H9 (cell line): ENCODE measurements at regions not wholly inside any gene's neighbourhood (a gene's known extent, or its start where the extent isn't known, plus 50 kb on each side); places are given as distances from the start of the nearest gene placed in this dataset.

Source experiments
- DNase-seq: peaks from one replicate; pipeline ENCODE4 v3.0.0-alpha.2; 2017
- H2AFZ ChIP-seq: one replicate; pipeline ENCODE4 v1.6.1; 2013; ENCODE audit warnings: mild to moderate bottlenecking, low read length, control low read depth, moderate library complexity
- H2AK5ac ChIP-seq: 2 replicates; pipeline ENCODE4 v1.6.1; 2013; ENCODE audit warnings: low read length, control low read depth, mixed read lengths; ENCODE audit not compliant: insufficient read length
- H2BK120ac ChIP-seq: one replicate; pipeline ENCODE4 v1.6.1; 2013; ENCODE audit warnings: low read depth, mild to moderate bottlenecking, low read length, control low read depth, inconsistent platforms; ENCODE audit not compliant: poor library complexity, severe bottlenecking
- H2BK12ac ChIP-seq: 2 replicates; pipeline ENCODE4 v1.6.1; 2013; ENCODE audit warnings: low read length, control low read depth, mixed read lengths, low read depth; ENCODE audit not compliant: insufficient read length
- H2BK15ac ChIP-seq: 2 replicates; pipeline ENCODE4 v1.6.1; 2013; ENCODE audit warnings: low read depth, low read length, control low read depth
- H2BK20ac ChIP-seq: one replicate; pipeline ENCODE4 v1.6.1; 2013; ENCODE audit warnings: low read depth, mild to moderate bottlenecking, low read length, control low read depth, inconsistent platforms; ENCODE audit not compliant: poor library complexity, severe bottlenecking
- H2BK5ac ChIP-seq: 2 replicates; pipeline ENCODE4 v1.6.1; 2013; ENCODE audit warnings: low read length, control low read depth, mixed read lengths; ENCODE audit not compliant: insufficient read length
- H3K14ac ChIP-seq: 2 replicates; pipeline ENCODE4 v1.6.1; 2013; ENCODE audit warnings: low read length, control low read depth; ENCODE audit not compliant: insufficient read depth
- H3K18ac ChIP-seq: 2 replicates; pipeline ENCODE4 v1.6.1; 2013; ENCODE audit warnings: low read depth, mild to moderate bottlenecking, mixed read lengths, low read length, control low read depth; ENCODE audit not compliant: insufficient read length
- H3K23ac ChIP-seq: 2 replicates; pipeline ENCODE4 v1.6.1; 2013; ENCODE audit warnings: low read length, control low read depth, mixed read lengths, low read depth; ENCODE audit not compliant: insufficient read length
- H3K23me2 ChIP-seq: 2 replicates; pipeline ENCODE4 v1.6.1; 2013; ENCODE audit warnings: low read depth, mild to moderate bottlenecking, mixed read lengths, low read length, control low read depth; ENCODE audit not compliant: insufficient read length, poor library complexity, severe bottlenecking
- H3K27ac ChIP-seq: 2 replicates; pipeline ENCODE4 v1.5.1; 2013; ENCODE audit warnings: low read length, control low read depth, mixed read lengths, low read depth; ENCODE audit not compliant: insufficient read length
- H3K27me3 ChIP-seq: 2 replicates; pipeline ENCODE4 v1.6.1; 2013; ENCODE audit warnings: low read length, control low read depth, inconsistent platforms; ENCODE audit not compliant: insufficient read depth
- H3K4ac ChIP-seq: 2 replicates; pipeline ENCODE4 v1.6.1; 2013; ENCODE audit warnings: low read depth, mild to moderate bottlenecking, control low read depth, inconsistent platforms, low read length, moderate library complexity
- H3K4me1 ChIP-seq: 2 replicates; pipeline ENCODE4 v1.6.1; 2013; ENCODE audit warnings: low read length, control low read depth, inconsistent platforms; ENCODE audit not compliant: insufficient read depth
- H3K4me2 ChIP-seq: 2 replicates; pipeline ENCODE4 v1.6.1; 2013; ENCODE audit warnings: low read length, control low read depth, mixed read lengths; ENCODE audit not compliant: insufficient read length, insufficient read depth
- H3K56ac ChIP-seq: 2 replicates; pipeline ENCODE4 v1.6.1; 2013; ENCODE audit warnings: low read depth, mild to moderate bottlenecking, mixed read lengths, low read length, control low read depth; ENCODE audit not compliant: insufficient read length
- H3K79me1 ChIP-seq: 2 replicates; pipeline ENCODE4 v1.6.1; 2013; ENCODE audit warnings: low read depth, mild to moderate bottlenecking, moderate library complexity, low read length, control low read depth, inconsistent platforms; ENCODE audit not compliant: insufficient read depth, poor library complexity, severe bottlenecking
- H3K79me2 ChIP-seq: 2 replicates; pipeline ENCODE4 v1.6.1; 2013; ENCODE audit warnings: low read length, control low read depth, inconsistent platforms; ENCODE audit not compliant: insufficient read depth
- H3K9ac ChIP-seq: 2 replicates; pipeline ENCODE4 v1.6.1; 2013; ENCODE audit warnings: low read length, control low read depth, mixed read lengths; ENCODE audit not compliant: insufficient read length; ENCODE audit errors: extremely low read depth
- H3K9me3 ChIP-seq: one replicate; pipeline ENCODE4 v1.6.1; 2013; ENCODE audit warnings: low read depth, low read length, inconsistent platforms; ENCODE audit not compliant: control insufficient read depth
- H3T11ph ChIP-seq: one replicate; pipeline ENCODE4 v1.6.1; 2013; ENCODE audit warnings: mild to moderate bottlenecking, low read length, control low read depth, inconsistent platforms
- H4K20me1 ChIP-seq: one replicate; pipeline ENCODE4 v1.6.1; 2013; ENCODE audit not compliant: control insufficient read depth, insufficient read length, insufficient read depth
- H4K5ac ChIP-seq: 2 replicates; pipeline ENCODE4 v1.6.1; 2013; ENCODE audit warnings: low read depth, mild to moderate bottlenecking, mixed read lengths, low read length, control low read depth; ENCODE audit not compliant: insufficient read length
- H4K8ac ChIP-seq: replicated peaks from 2 replicates; pipeline ENCODE4 v1.6.1; 2013; ENCODE audit warnings: low read length, control low read depth, mixed read lengths, low read depth; ENCODE audit not compliant: insufficient read length
- H4K91ac ChIP-seq: 2 replicates; pipeline ENCODE4 v1.6.1; 2013; ENCODE audit warnings: low read depth, mild to moderate bottlenecking, moderate library complexity, mixed read lengths, low read length, control low read depth; ENCODE audit not compliant: insufficient read length
- H3K27ac Mint-ChIP-seq, 3 experiments: 2 replicates in 2 of 3; 3 replicates in 1 of 3; pipeline ENCODE4 v1.8.0; 2020 to 2021; ENCODE audit warnings: mixed read lengths in 3 of 3, mild to moderate bottlenecking in 1 of 3, moderate library complexity in 1 of 3
- H3K27me3 Mint-ChIP-seq: 2 replicates; pipeline ENCODE4 v1.8.0; 2021; ENCODE audit warnings: low read depth, mild to moderate bottlenecking, moderate library complexity, mixed read lengths
- H3K36me3 Mint-ChIP-seq, 3 experiments: 2 replicates in 2 of 3; 3 replicates in 1 of 3; pipeline ENCODE4 v1.8.0; 2020 to 2021; ENCODE audit warnings: low read depth in 3 of 3, mixed read lengths in 3 of 3; ENCODE audit not compliant: insufficient read depth in 1 of 3
- H3K4me1 Mint-ChIP-seq, 2 experiments: 2 replicates each; pipeline ENCODE4 v1.8.0; 2020; ENCODE audit warnings: mixed read lengths in 2 of 2
- H3K4me3 Mint-ChIP-seq, 2 experiments: 2 replicates in 1 of 2; 3 replicates in 1 of 2; pipeline ENCODE4 v1.8.0; 2020 to 2021; ENCODE audit warnings: mild to moderate bottlenecking in 2 of 2, mixed read lengths in 2 of 2, moderate library complexity in 1 of 2
- H3K9me3 Mint-ChIP-seq, 2 experiments: 2 replicates in 1 of 2; 3 replicates in 1 of 2; pipeline ENCODE4 v1.8.0; 2020; ENCODE audit warnings: mild to moderate bottlenecking in 2 of 2, mixed read lengths in 2 of 2, moderate library complexity in 1 of 2
- WGBS: extraction: QIAGEN DNeasy Blood & Tissue Kit; methylation state at CpG from one replicate; pipeline ENCODE4 v1.1.7; 2013; ENCODE audit warnings: missing lambda C conversion rate, low lambda C conversion rate, mixed read lengths; ENCODE audit not compliant: insufficient read length; ENCODE audit errors: extremely low coverage; 5-methylcytosine and 5-hydroxymethylcytosine counted together
- TF ChIP-seq, protein P1 (sequence below): fragments of 200-600 bp; sonication (generic); conservative IDR thresholded peaks from 3 replicates; pipeline ENCODE4 v1.8.0; 2021; ENCODE audit warnings: antibody characterized with exemption, mild to moderate bottlenecking

DNA sequence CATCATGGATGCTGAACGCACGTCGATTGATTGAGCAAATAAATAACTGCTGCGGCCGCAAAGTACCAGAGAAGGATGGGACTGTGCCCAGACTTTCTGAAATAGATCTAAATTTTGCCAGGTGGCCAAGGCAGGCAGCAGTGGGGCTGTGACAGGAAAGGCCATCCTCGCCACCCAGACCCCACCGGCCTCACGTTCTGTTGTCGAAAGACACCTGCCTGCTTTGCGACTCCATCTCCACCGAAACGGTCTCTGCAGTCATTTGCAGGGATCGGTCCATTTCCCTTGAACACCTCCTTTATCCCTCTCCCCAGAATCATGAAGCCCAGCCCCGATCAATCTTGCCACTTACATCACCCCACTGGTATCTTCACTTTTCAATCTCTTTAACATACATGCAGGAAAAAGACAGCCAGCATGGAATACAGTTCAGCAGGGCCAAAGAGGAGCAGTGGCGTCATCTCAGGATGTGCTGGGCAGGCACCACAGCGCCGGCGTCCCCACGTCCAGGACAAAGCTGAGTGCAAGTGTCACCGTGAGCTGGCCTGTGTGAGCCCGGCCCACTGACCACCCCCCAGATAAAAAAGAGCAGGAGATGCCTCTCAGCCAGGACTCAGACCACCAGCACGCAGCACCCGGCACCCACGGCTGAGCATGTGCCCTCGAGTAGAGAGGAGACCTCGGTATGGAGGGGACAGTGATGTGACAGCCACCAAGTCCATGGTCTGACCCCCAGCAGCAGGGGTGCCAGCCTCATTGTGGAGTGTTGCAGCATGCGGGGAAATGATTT lies 610.3 kb downstream of the TBC1D22A start:
- no peaks in the 10 kb centered on the region for H3K23me2 ChIP-seq
- no peak overlapping the region for H3K56ac ChIP-seq
- H3K4ac ChIP-seq, result no peak overlapping the region
- no peaks in the 10 kb centered on the region for H3K4me1 ChIP-seq
- H3K27ac ChIP-seq, result no peak overlapping the region
- H3K4me1 Mint-ChIP-seq, result no peaks in the 10 kb centered on the region
- H3K4me2 ChIP-seq, result no peak overlapping the region
- H3K4me3 Mint-ChIP-seq, result no peak overlapping the region
- WGBS, result no CpG with 5 or more reads among the region's 27 CpGs
- H3K27me3 Mint-ChIP-seq, result peaks cover 3% of the 10 kb centered on the region
- DNase-seq, result no peak
- no peak overlapping the region for H2BK12ac ChIP-seq
- H4K91ac ChIP-seq, result no peak overlapping the region
- no peak overlapping the region for H3K9ac ChIP-seq
- no peak overlapping the region for H3K14ac ChIP-seq
- no peak overlapping the region for H4K8ac ChIP-seq
- peaks cover 2% of the 10 kb centered on the region for H4K20me1 ChIP-seq
- no peaks in the 10 kb centered on the region for H3K79me1 ChIP-seq
- no peak overlapping the region for H3K23ac ChIP-seq
- no peak overlapping the region for H2BK20ac ChIP-seq
- peaks cover 92 to 99% of the 10 kb centered on the region in 2 experiments for H3K9me3 Mint-ChIP-seq
- H3K36me3 Mint-ChIP-seq, result peaks cover 15 to 35% (median 16%) of the 10 kb centered on the region in 3 experiments; a peak in 5 of 7 replicates
- no peak overlapping the region for H2BK5ac ChIP-seq
- H2AFZ ChIP-seq, result no peak overlapping the region
- TF ChIP-seq, protein P1, sequence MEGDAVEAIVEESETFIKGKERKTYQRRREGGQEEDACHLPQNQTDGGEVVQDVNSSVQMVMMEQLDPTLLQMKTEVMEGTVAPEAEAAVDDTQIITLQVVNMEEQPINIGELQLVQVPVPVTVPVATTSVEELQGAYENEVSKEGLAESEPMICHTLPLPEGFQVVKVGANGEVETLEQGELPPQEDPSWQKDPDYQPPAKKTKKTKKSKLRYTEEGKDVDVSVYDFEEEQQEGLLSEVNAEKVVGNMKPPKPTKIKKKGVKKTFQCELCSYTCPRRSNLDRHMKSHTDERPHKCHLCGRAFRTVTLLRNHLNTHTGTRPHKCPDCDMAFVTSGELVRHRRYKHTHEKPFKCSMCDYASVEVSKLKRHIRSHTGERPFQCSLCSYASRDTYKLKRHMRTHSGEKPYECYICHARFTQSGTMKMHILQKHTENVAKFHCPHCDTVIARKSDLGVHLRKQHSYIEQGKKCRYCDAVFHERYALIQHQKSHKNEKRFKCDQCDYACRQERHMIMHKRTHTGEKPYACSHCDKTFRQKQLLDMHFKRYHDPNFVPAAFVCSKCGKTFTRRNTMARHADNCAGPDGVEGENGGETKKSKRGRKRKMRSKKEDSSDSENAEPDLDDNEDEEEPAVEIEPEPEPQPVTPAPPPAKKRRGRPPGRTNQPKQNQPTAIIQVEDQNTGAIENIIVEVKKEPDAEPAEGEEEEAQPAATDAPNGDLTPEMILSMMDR, result no peak
- no peak overlapping the region for H2AK5ac ChIP-seq
- H3K27me3 ChIP-seq, result no peaks in the 10 kb centered on the region; the same call in 1 of the 2 replicates
- no peak overlapping the region for H3K27ac Mint-ChIP-seq
- no peak overlapping the region for H4K5ac ChIP-seq
- H3T11ph ChIP-seq, result no peak overlapping the region
- H3K18ac ChIP-seq, result no peak overlapping the region
- peaks cover 94% of the 10 kb centered on the region for H3K9me3 ChIP-seq
- H2BK15ac ChIP-seq, result no peak overlapping the region
- no peak overlapping the region for H2BK120ac ChIP-seq
- no peaks in the 10 kb centered on the region for H3K79me2 ChIP-seq
